ENCODE measurements at regions not wholly inside any gene's neighbourhood (a gene's known extent, or its start where the extent isn't known, plus 50 kb on each side); places are given as distances from the start of the nearest gene placed in this dataset.

GRCh38 chr18:39166776-39167175 lies 1601.2 kb upstream of the CELF4 start:
- no peak for TF ChIP-seq CTCF (IDR thresholded peaks at IDR 0.05; ENCODE audit: insufficient read depth, low read length, poor library complexity, severe bottlenecking)
- TF ChIP-seq EZH2phosphoT487 (conservative IDR thresholded peaks at IDR 0.05; ENCODE audit: low read length), result no peak

All from SU-DHL-6 (cell line).